ENCODE measurements at regions not wholly inside any gene's neighbourhood (a gene's known extent, or its start where the extent isn't known, plus 50 kb on each side); places are given as distances from the start of the nearest gene placed in this dataset.
"Not testable (repeated sequence)": the region's sequence is repeated elsewhere in the genome, so short reads cannot be mapped to it uniquely, and the experiment has no call there.

GRCh38 chr9:90981726-90982125, 180.1 kb downstream of the SYK start:
- no peak for DNase-seq

GRCh38 chr9:90983394-90983793, 181.8 kb downstream of the SYK start:
- DNase-seq = no peak

- no peak for DNase-seq
Measured at GRCh38 chr9:90985631-90986030, 184.0 kb downstream of the SYK start.

DNA sequence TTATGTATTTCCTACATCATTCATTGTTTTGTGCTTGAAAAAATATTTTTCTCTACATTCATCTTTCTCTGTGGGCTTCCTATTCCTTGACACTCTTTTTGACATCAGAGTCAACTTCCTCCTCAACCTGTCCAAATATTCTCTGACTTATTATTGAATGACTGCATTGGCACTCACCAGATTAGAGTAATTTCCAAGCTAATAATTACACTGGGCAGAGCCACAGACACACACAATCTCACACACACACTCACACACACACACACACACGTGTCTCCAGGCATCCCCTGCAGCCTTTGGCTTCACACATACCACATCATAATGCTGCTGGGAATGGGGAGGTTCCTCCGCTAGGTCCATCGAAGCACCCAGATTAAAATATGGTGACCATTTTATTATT, 184.5 kb downstream of the SYK start:
- DNase-seq = no peak

GRCh38 chr9:90987566-90987965, 185.9 kb downstream of the SYK start:
- no peak for DNase-seq

GRCh38 chr9:90988318-90988717, 186.7 kb downstream of the SYK start:
- no peak for DNase-seq

DNA sequence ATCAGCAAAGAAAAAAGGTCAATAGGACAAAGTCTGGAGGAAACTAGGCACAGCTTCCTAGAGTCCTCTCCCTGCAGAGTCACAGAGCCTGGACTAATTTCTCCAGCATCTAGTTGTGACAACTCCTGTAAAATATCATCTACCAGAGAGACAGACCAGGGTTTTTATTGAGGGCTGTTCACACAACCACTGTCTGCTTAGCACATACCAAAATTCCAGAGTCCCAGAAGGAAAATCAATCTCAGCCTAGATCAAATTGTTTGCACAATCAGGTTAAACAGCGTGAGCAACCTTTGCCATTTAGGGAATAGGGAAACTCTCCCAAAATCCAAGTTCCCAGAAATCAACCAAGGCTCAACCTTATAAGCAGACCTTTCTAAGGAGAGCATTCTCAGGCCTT, 190.3 kb downstream of the SYK start:
- no peak for DNase-seq

- no peak for DNase-seq
Measured at GRCh38 chr9:90995516-90995915, 193.9 kb downstream of the SYK start.

- DNase-seq = no peak
Measured at GRCh38 chr9:90996154-90997065, 194.8 kb downstream of the SYK start.

- DNase-seq = no peak
Measured at GRCh38 chr9:90998573-90998972, 197.0 kb downstream of the SYK start.

GRCh38 chr9:90999425-91000397, 198.1 kb downstream of the SYK start:
- no peak for DNase-seq

GRCh38 chr9:91001146-91001611, 199.6 kb downstream of the SYK start:
- no peak for DNase-seq

- DNase-seq = no peak
Measured at GRCh38 chr9:91004484-91004883, 202.9 kb downstream of the SYK start.

DNA sequence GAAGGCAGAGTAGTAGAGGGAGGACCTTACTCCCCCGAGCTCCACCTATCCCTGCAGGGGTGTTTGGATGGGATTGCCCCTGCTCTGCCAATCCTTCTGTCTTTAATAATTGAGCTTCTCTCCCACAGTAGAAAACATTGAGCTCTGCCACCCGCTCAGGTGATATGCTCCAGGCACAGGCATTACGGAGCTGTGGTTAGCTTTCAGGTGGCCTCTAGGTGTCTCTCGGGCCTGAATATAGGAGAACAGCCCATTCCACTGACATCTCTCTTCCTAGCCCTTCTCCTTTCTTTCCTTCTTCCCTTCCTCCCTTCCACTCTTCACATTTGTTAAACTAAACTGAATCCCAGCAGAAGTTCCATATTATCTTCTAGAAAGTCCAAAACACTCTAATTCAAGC, 203.4 kb downstream of the SYK start:
- DNase-seq = no peak

DNA sequence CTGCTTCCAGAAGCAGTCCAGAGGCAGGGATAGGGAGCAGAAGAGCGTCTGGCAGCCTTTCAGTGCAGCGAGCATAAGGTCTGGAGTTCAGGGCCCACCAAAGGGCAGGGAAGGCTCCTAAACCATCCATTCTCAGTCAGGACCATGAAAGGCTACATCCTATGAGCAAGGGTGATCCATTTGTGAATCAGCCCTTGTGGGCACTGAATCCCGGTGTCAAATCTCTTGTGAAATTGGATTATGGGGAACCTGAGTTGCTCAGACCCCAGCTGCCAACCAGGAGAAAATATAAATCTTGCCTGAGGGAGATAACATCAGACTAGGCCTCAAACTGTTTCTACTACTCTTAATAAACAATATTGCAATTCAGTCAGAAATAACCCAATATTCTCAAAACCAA, 204.4 kb downstream of the SYK start:
- DNase-seq = no peak

DNA sequence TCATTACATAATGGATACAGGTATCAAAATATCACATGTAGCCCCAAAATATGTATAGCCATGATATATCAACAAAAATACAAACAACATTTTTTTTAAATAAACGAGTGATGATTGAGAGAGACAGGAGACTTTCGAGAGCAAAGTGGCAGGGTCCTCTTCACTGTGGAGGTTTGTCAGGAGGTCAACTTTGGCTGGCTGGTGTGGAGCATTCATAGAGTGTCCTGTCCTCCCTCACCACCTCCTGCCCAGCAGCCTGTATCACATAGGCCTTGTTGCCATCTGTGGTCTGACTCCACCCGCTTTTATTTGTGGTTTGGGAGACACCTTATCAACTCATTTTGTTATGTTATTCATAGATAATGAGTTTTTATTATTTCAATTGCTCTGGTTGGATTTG, 206.9 kb downstream of the SYK start:
- no peak for DNase-seq

DNA sequence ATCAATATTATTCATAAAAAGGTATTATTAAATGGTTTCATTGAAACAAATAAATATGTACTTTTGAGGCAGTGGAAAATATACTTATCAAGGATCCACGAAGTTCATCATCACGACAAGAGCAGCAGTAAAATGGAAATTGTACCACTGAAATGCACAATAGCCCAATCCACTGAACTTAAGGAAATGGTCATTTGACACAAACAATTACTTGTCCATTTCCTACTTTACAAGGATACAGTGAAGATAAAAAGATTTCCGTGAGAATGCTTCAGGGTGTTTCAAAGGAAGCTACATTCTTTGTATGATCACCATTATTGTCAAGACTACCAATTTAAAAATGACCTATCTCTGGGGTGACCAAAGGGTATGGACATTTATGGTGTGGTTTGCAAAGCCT, 210.3 kb downstream of the SYK start:
- DNase-seq = no peak

- no peak for DNase-seq
Measured at GRCh38 chr9:91012933-91013841, 211.6 kb downstream of the SYK start.

- no peak for DNase-seq
Measured at GRCh38 chr9:91017245-91017644, 215.6 kb downstream of the SYK start.

- DNase-seq = not testable (repeated sequence)
Measured at GRCh38 chr9:91019871-91020270, 218.3 kb downstream of the SYK start.

DNA sequence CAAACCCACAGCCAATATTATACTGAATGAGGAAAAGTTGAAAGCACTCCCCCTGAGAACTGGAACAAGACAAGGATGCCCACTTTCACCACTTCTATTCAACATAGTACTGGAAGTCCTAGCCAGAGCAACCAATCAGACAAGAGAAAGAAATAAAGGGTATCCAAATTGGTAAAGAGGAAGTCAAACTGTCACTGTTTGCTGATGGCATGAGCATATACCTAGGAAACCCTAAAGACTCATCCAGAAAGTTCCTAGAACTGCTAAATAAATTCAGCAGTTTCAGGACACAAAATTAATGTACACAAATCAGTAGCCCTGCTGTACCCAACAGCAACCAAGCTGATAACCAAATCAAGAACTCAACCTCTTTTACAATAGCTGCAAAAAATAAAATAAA, 220.0 kb downstream of the SYK start:
- DNase-seq = not testable (repeated sequence)

DNA sequence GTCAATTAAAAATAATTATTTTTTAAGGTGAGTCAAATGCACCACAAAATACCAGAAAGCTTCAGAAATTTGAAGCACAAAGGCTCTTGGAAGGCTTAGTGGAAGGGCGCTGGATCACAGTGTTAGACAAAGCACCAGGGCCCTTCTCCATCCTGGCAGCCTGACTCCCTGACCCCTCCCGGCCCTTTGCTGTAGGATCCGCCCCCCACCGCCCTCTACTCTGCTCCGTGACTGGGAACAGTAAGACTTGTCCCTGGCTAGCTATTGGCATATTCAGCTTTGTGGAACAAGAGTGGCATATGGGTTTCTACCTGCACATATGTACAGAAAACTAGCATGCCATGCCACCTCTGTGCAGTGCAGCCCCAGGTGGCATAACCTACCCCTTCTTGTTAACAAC, 222.1 kb downstream of the SYK start:
- DNase-seq = no peak

GRCh38 chr9:91024841-91025240, 223.2 kb downstream of the SYK start:
- no peak for DNase-seq

Data from GF-D8 (cell line).